K562 (cell line): ENCODE measurements at regions not wholly inside any gene's neighbourhood (a gene's known extent, or its start where the extent isn't known, plus 50 kb on each side); places are given as distances from the start of the nearest gene placed in this dataset.

Source experiments
- BRCA1 ChIP-seq, 2 experiments: fragments of 450-650 bp in 1 of 2; sonication (generic) in 1 of 2; formaldehyde crosslinking in 1 of 2; IDR thresholded peaks; 2 replicates each; pipeline versions ENCODE4 v1.5.0 to v1.6.1; 2017 to 2020; ENCODE audit warnings: mild to moderate bottlenecking in 1 of 2, missing genetic modification reagents in 1 of 2
- CEBPG ChIP-seq, 3 experiments: fragments of 200-800 bp in 1 of 3; sonication (Bioruptor generic) in 1 of 3; sonication (generic) in 1 of 3; formaldehyde crosslinking in 1 of 3; IDR thresholded peaks in 2 of 3; conservative IDR thresholded peaks in 1 of 3; 2 replicates each; pipeline versions ENCODE4 v1.6.1 to v1.8.0; 2016 to 2022; ENCODE audit warnings: missing compliant biosample characterization in 2 of 3, missing genetic modification characterization in 2 of 3, mild to moderate bottlenecking in 1 of 3, missing genetic modification reagents in 1 of 3
- ETV6 ChIP-seq, 3 experiments: fragments of 150-350 bp in 1 of 3; sonication (generic) in 1 of 3; formaldehyde crosslinking in 1 of 3; IDR thresholded peaks; 2 replicates each; pipeline versions ENCODE4 v1.6.1 to v1.8.0; 2014 to 2022; ENCODE audit warnings: borderline replicate concordance in 2 of 3, low read depth in 2 of 3, antibody characterized with exemption in 1 of 3, low read length in 1 of 3, mild to moderate bottlenecking in 1 of 3, missing genetic modification reagents in 1 of 3
- MED1 ChIP-seq: sonication (generic); formaldehyde crosslinking; IDR thresholded peaks from 2 replicates; pipeline ENCODE4 v1.8.1; 2023; ENCODE audit warnings: missing genetic modification reagents, borderline replicate concordance
- MGA ChIP-seq: fragments of 450-650 bp; IDR thresholded peaks from 2 replicates; pipeline ENCODE4 v1.6.1; 2016; ENCODE audit warnings: mild to moderate bottlenecking, moderate library complexity
- NCOA6 ChIP-seq: fragments of 450-650 bp; IDR thresholded peaks from 2 replicates; pipeline ENCODE4 v1.6.1; 2017; ENCODE audit warnings: mild to moderate bottlenecking
- PBX2 ChIP-seq, 2 experiments: IDR thresholded peaks in 1 of 2; conservative IDR thresholded peaks in 1 of 2; 2 replicates each; pipeline ENCODE4 v1.6.1; 2016; ENCODE audit warnings: low read depth in 2 of 2, mild to moderate bottlenecking in 1 of 2, missing compliant biosample characterization in 1 of 2, missing genetic modification characterization in 1 of 2, moderate library complexity in 1 of 2
- RUNX1 ChIP-seq: sonication (generic); IDR thresholded peaks from 2 replicates; pipeline ENCODE4 v1.6.1; 2016; ENCODE audit warnings: antibody characterized with exemption, low read depth
- SMAD3 ChIP-seq: fragments of 450-650 bp; formaldehyde crosslinking; conservative IDR thresholded peaks from 2 replicates; pipeline ENCODE4 v1.4.0; 2020; ENCODE audit warnings: mild to moderate bottlenecking
- TCF3 ChIP-seq: sonication (generic); formaldehyde crosslinking; IDR thresholded peaks from 2 replicates; pipeline ENCODE4 v1.4.0; 2020; ENCODE audit warnings: mild to moderate bottlenecking, missing genetic modification reagents
- TEAD4 ChIP-seq, 2 experiments: sonication (generic) in 1 of 2; formaldehyde crosslinking in 1 of 2; IDR thresholded peaks; 2 replicates each; pipeline versions ENCODE4 v1.6.1 to v1.8.0; 2012 to 2022; ENCODE audit warnings: borderline replicate concordance in 1 of 2, inconsistent platforms in 1 of 2, low read length in 1 of 2, mild to moderate bottlenecking in 1 of 2, missing genetic modification reagents in 1 of 2

GRCh38 chr7:84669177-84669732 is 474.7 kb upstream of the SEMA3A start (continued):
- TF ChIP-seq MGA (no peak), RUNX1 (no peak), ETV6 (IDR thresholded peaks at IDR 0.05; ENCODE audit: borderline replicate concordance in 1 of 2, low read depth in 2 of 2, low read length in 1 of 2) (peak in 1 of 2 experiments; percentile 78; a peak in 2 of 4 replicates), ETV6 (CRISPR knock-in tag; IDR thresholded peaks at IDR 0.05; ENCODE audit: borderline replicate concordance) (no peak), SMAD3 (CRISPR knock-in tag) (0 out of 2 replicates have a peak, but pooled peaks have one; percentile 56), NCOA6 (no peak), MED1 (CRISPR knock-in tag) (no peak), TCF3 (CRISPR knock-in tag) (no peak), CEBPG (CRISPR knock-in tag; IDR thresholded peaks at IDR 0.05) (no peak), CEBPG (tag; conservative IDR thresholded peaks at IDR 0.05 in 1 of 2, IDR thresholded peaks at IDR 0.05 in 1 of 2) (no peak), BRCA1 (IDR thresholded peaks at IDR 0.05) (no peak), BRCA1 (CRISPR knock-in tag; IDR thresholded peaks at IDR 0.05) (no peak), TEAD4 (IDR thresholded peaks at IDR 0.05; ENCODE audit: low read length) (peak; percentile 51; the same call in 1 of the 2 replicates), TEAD4 (CRISPR knock-in tag; IDR thresholded peaks at IDR 0.05; ENCODE audit: borderline replicate concordance) (no peak), PBX2 (CRISPR knock-in tag; IDR thresholded peaks at IDR 0.05; ENCODE audit: low read depth) (no peak), PBX2 (tag; conservative IDR thresholded peaks at IDR 0.05; ENCODE audit: low read depth) (no peak)
